DND-41 (cell line): ENCODE measurements at regions not wholly inside any gene's neighbourhood (a gene's known extent, or its start where the extent isn't known, plus 50 kb on each side); places are given as distances from the start of the nearest gene placed in this dataset.
"Not testable (repeated sequence)": the region's sequence is repeated elsewhere in the genome, so short reads cannot be mapped to it uniquely, and the experiment has no call there.

Source experiments
- ATAC-seq: fragments of 200-7000 bp; cut with Tn5 transposase; 3 replicates; pipeline ENCODE4 v1.9.1; 2021; ENCODE audit warnings: low read depth; ENCODE audit not compliant: insufficient read depth
- DNase-seq: peaks from one replicate; pipeline ENCODE4 v3.0.0-alpha.2; 2020
- H2AFZ ChIP-seq: 2 replicates; pipeline ENCODE4 v1.6.0; 2012; ENCODE audit warnings: low read depth, low read length
- H3K27ac ChIP-seq: 2 replicates; pipeline ENCODE4 v1.5.1; 2012; ENCODE audit warnings: low read length, inconsistent platforms
- H3K27me3 ChIP-seq: fragments of 200-600 bp; sonication (generic); 2 replicates; pipeline ENCODE4 v1.6.0; 2012; ENCODE audit warnings: low read length, mild to moderate bottlenecking, inconsistent platforms; ENCODE audit not compliant: insufficient read depth, poor library complexity
- H3K36me3 ChIP-seq: 2 replicates; pipeline ENCODE4 v1.5.1; 2012; ENCODE audit warnings: low read length, inconsistent platforms; ENCODE audit not compliant: insufficient read depth
- H3K4me1 ChIP-seq: 2 replicates; pipeline ENCODE4 v1.5.1; 2012; ENCODE audit warnings: mild to moderate bottlenecking, low read length; ENCODE audit not compliant: insufficient read depth
- H3K4me2 ChIP-seq: 2 replicates; pipeline ENCODE4 v1.6.0; 2012; ENCODE audit warnings: mild to moderate bottlenecking, moderate library complexity, low read length, inconsistent platforms; ENCODE audit not compliant: insufficient read depth
- H3K4me3 ChIP-seq, 2 experiments: fragments of 200-600 bp in 1 of 2; shearing (Covaris generic) in 1 of 2; 2 replicates each; pipeline ENCODE4 v1.5.1; 2012 to 2016; ENCODE audit warnings: inconsistent platforms in 2 of 2, low read length in 2 of 2, mild to moderate bottlenecking in 2 of 2, low read depth in 1 of 2, moderate library complexity in 1 of 2
- H3K79me2 ChIP-seq: 2 replicates; pipeline ENCODE4 v1.6.0; 2012; ENCODE audit warnings: low read length, inconsistent platforms; ENCODE audit not compliant: insufficient read depth
- H3K9ac ChIP-seq: 2 replicates; pipeline ENCODE4 v1.6.0; 2012; ENCODE audit warnings: low read depth, mild to moderate bottlenecking, inconsistent platforms, low read length, moderate library complexity
- H3K9me3 ChIP-seq: 2 replicates; pipeline ENCODE4 v1.5.1; 2012; ENCODE audit warnings: low read length, moderate library complexity, mild to moderate bottlenecking, inconsistent platforms; ENCODE audit not compliant: insufficient read depth, severe bottlenecking
- H4K20me1 ChIP-seq: 2 replicates; pipeline ENCODE4 v1.6.0; 2012; ENCODE audit warnings: low read length; ENCODE audit not compliant: insufficient read depth
- EZH2 ChIP-seq: IDR thresholded peaks from 3 replicates; pipeline ENCODE4 v1.6.1; 2012; ENCODE audit warnings: borderline replicate concordance, low read depth, mild to moderate bottlenecking, moderate library complexity, low read length, inconsistent platforms; ENCODE audit not compliant: severe bottlenecking
- TF ChIP-seq, protein P1 (sequence below): IDR thresholded peaks from 2 replicates; pipeline ENCODE4 v1.5.1; 2012; ENCODE audit warnings: borderline replicate concordance, low read length, moderate library complexity, mild to moderate bottlenecking; ENCODE audit not compliant: poor library complexity, severe bottlenecking; ENCODE audit errors: extremely low read depth

DNA sequence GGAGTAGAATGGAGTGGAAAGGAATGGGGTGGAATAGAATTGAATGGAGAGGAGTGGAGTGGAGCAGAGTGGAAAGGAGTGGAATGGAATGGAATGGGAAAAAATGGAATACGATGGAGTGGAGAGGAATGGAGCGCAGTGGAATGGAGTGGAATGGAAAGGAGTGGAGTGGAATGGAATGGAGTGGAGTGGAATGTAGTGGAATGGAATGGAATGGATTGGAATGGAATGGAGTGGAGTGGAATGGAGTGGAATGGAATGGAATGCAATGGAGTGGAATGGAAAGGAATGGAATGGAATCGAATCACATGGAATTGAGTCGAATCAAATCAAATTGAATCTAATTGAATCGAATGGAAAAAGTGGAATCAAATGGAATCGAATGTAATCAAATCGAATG lies 1016.1 kb downstream of the CDY1 start:
- Histone ChIP-seq H3K36me3 (no peaks in the 10 kb centered on the region), H3K9ac (no peak overlapping the region), H3K4me1 (no peaks in the 10 kb centered on the region), H3K4me2 (no peak overlapping the region), H3K27me3 (no peaks in the 10 kb centered on the region), H3K79me2 (no peaks in the 10 kb centered on the region), H4K20me1 (no peaks in the 10 kb centered on the region), H2AFZ (no peak overlapping the region), H3K27ac (no peak overlapping the region), H3K9me3 (peaks cover 12% of the 10 kb centered on the region), H3K4me3 (no peak overlapping the region)
- no peak for DNase-seq
- no peak for TF ChIP-seq EZH2
- TF ChIP-seq, protein P1, sequence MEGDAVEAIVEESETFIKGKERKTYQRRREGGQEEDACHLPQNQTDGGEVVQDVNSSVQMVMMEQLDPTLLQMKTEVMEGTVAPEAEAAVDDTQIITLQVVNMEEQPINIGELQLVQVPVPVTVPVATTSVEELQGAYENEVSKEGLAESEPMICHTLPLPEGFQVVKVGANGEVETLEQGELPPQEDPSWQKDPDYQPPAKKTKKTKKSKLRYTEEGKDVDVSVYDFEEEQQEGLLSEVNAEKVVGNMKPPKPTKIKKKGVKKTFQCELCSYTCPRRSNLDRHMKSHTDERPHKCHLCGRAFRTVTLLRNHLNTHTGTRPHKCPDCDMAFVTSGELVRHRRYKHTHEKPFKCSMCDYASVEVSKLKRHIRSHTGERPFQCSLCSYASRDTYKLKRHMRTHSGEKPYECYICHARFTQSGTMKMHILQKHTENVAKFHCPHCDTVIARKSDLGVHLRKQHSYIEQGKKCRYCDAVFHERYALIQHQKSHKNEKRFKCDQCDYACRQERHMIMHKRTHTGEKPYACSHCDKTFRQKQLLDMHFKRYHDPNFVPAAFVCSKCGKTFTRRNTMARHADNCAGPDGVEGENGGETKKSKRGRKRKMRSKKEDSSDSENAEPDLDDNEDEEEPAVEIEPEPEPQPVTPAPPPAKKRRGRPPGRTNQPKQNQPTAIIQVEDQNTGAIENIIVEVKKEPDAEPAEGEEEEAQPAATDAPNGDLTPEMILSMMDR, result no peak
- ATAC-seq, result no peak

DNA sequence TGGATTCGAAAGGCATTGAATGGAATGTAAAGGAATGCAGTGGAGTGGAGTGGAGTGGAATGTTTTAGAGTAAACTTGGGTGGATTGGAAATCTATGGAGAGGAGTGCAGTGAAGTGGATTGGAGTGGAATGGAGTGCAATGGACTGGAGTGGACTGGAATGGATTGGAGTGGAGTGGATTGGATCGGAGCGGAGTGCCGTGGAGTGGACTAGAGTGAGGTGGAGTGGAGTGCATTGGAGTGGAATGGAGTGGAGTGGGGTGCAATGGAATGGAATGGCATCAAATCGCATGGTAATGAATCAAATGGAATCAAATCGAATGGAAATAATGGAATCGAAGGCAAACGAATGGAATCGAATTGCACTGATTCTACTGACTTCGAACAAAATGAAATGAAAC lies 1023.9 kb downstream of the CDY1 start:
- DNase-seq, ATAC-seq, H3K4me2 ChIP-seq, H3K36me3 ChIP-seq, H2AFZ ChIP-seq, H3K27me3 ChIP-seq, H3K9ac ChIP-seq, H3K79me2 ChIP-seq, H3K27ac ChIP-seq, H3K4me1 ChIP-seq, H3K4me3 ChIP-seq, H4K20me1 ChIP-seq: not testable (repeated sequence)
- peaks cover 24% of the 10 kb centered on the region for H3K9me3 ChIP-seq

DNA sequence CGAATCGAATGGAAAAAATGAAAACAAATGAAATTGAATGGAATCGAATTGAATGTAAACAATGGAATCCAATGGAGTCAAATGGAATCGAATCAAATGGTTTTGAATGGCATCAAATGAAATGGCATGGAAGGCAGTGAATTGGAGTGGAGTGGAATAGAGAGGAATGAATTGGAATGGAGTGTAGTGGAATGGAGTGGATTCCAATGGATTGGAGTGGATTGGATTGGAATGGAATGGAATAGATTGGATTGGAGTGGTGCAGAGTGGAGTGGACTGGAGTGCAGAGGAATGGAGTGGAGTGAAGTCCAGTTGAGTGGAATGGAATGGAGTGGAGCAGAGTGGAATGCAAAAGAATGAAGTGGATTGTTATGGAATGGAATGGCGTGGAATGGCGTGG lies 1026.3 kb downstream of the CDY1 start:
- not testable (repeated sequence) for DNase-seq, H3K36me3 ChIP-seq, H3K4me3 ChIP-seq, H3K4me1 ChIP-seq, H2AFZ ChIP-seq, H3K4me2 ChIP-seq, H3K79me2 ChIP-seq, H4K20me1 ChIP-seq, ATAC-seq, H3K27ac ChIP-seq, H3K27me3 ChIP-seq, H3K9ac ChIP-seq
- H3K9me3 ChIP-seq, result peaks cover 18% of the 10 kb centered on the region

DNA sequence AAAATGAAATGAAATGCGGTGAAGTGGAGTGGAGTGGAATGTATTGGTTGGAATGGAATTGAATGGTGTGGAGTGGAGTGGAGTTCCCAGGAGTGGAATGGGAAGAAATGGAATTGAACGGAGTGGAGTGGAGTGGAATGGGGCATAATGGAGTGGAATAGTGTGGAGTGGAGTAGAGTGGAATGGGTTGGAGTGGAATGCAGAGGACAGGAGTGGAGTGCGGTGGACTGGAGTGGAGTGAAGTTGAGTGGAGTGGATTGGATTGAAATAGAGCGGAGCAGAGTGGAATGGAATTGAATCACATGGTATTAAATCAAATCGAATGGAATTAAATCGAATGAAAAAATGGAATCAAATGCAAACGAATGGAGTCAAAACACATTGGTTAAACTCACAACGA lies 1042.3 kb downstream of the CDY1 start:
- H3K27me3 ChIP-seq, H3K4me3 ChIP-seq, H3K4me2 ChIP-seq, DNase-seq, H2AFZ ChIP-seq, H3K27ac ChIP-seq, H3K9ac ChIP-seq, ATAC-seq, H3K36me3 ChIP-seq, H3K4me1 ChIP-seq, H3K79me2 ChIP-seq, H4K20me1 ChIP-seq: not testable (repeated sequence)
- H3K9me3 ChIP-seq, result peaks cover 20% of the 10 kb centered on the region

DNA sequence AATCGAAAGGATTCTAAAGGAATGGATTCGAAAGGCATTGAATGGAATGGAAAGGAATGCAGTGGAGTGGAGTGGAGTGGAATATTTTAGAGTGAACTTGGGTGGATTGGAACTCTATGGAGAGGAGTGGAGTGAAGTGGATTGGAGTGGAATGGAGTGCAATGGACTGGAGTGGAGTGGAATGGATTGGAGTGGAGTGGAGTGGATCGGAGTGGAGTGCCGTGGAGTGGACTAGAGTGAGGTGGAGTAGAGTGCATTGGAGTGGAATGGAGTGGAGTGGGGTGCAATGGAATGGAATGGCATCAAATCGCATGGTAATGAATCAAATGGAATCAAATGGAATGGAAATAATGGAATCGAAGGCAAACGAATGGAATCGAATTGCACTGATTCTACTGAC lies 1044.8 kb downstream of the CDY1 start:
- ATAC-seq, H3K4me2 ChIP-seq, H3K4me3 ChIP-seq, H3K36me3 ChIP-seq, H3K9ac ChIP-seq, H4K20me1 ChIP-seq, DNase-seq, H2AFZ ChIP-seq, H3K79me2 ChIP-seq, H3K4me1 ChIP-seq, H3K27me3 ChIP-seq, H3K27ac ChIP-seq: not testable (repeated sequence)
- H3K9me3 ChIP-seq, result peaks cover 40% of the 10 kb centered on the region

DNA sequence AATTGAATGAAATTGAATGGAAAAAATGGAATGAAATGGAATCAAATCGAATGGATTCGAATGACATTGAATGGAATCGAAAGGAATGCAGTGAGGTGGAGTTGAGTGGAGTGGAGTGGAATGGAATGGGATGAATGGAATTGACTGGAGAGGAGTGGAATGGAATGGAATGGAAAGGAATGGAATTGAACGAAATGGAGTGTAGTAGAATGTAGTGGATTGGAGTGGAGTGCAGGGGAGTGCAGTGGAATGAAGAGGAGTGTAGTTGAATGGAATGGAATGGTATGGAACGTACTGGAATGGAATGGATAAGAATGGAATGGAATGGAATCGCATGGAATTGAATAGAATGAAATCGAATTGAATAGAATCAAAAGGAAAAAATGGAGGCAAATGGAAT lies 1047.3 kb downstream of the CDY1 start:
- not testable (repeated sequence) for DNase-seq, H3K4me1 ChIP-seq, H3K27ac ChIP-seq, H3K27me3 ChIP-seq, H3K79me2 ChIP-seq, H2AFZ ChIP-seq, H3K4me3 ChIP-seq, H3K36me3 ChIP-seq, H3K9ac ChIP-seq, ATAC-seq, H3K4me2 ChIP-seq, H4K20me1 ChIP-seq
- peaks cover 28% of the 10 kb centered on the region for H3K9me3 ChIP-seq

DNA sequence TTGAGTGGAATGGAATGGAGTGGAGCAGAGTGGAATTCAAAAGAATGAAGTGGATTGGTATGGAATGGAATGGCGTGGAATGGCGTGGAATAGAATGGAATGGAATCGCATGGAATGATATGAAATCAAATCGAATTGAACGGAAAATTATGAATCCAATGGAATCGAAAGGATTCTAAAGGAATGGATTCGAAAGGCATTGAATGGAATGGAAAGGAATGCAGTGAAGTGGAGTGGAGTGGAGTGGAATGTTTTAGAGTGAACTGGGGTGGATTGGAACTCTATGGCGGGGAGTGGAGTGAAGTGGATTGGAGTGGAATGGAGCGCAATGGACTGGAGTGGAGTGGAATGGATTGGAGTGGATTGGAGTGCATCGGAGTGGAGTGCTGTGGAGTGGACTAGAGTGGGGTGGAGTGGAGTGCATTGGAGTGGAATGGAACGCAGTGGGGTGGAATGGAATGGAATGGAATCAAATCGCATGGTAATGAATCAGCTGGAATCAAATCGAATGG lies 1048.5 kb downstream of the CDY1 start:
- H3K36me3 ChIP-seq, H4K20me1 ChIP-seq, H3K79me2 ChIP-seq, H2AFZ ChIP-seq, H3K4me2 ChIP-seq, H3K27me3 ChIP-seq, H3K9ac ChIP-seq, ATAC-seq, H3K4me3 ChIP-seq, H3K4me1 ChIP-seq, H3K27ac ChIP-seq: not testable (repeated sequence)
- DNase-seq, result peak; percentile 8
- H3K9me3 ChIP-seq, result peaks cover 25% of the 10 kb centered on the region
